ES-I3 (cell line): ENCODE measurements at regions not wholly inside any gene's neighbourhood (a gene's known extent, or its start where the extent isn't known, plus 50 kb on each side); places are given as distances from the start of the nearest gene placed in this dataset.
"Not testable (repeated sequence)": the region's sequence is repeated elsewhere in the genome, so short reads cannot be mapped to it uniquely, and the experiment has no call there.

ENCODE experiments used
- H3K36me3 ChIP-seq: 2 replicates; pipeline ENCODE4 v1.6.1; 2013; ENCODE audit warnings: mild to moderate bottlenecking, low read length, control low read depth, moderate library complexity; ENCODE audit not compliant: insufficient read depth
- H3K4me1 ChIP-seq: 2 replicates; pipeline ENCODE4 v1.6.1; 2013; ENCODE audit warnings: mild to moderate bottlenecking, control low read depth, low read length; ENCODE audit not compliant: insufficient read depth
- H3K9ac ChIP-seq: 2 replicates; pipeline ENCODE4 v1.6.1; 2013; ENCODE audit warnings: low read depth, mild to moderate bottlenecking, low read length, moderate library complexity
- H3K9me3 ChIP-seq: 2 replicates; pipeline ENCODE4 v1.6.1; 2013; ENCODE audit warnings: mild to moderate bottlenecking, low read length, moderate library complexity; ENCODE audit not compliant: control insufficient read depth, insufficient read depth

DNA sequence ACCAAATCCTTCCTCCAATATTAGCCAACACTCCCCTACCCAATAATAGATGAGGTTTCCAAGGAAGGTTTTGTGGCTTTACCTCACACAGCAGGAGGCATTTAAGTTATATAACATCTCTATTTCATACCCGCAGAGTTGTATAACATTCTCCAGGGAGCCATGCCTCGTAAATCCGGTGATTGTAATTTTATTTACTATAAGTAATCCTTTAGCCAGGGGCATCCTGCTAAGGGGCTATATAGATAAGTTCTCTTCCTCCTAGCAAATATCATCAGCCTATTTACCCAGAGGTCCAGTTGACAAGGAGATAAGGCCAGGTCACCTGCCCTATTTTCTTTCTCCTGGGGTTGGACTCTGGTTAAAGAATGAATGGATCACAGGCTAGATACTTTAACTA lies 2051.0 kb downstream of the EFNA5 start:
- no peaks in the 10 kb centered on the region for H3K4me1 ChIP-seq
- no peaks in the 10 kb centered on the region for H3K9me3 ChIP-seq
- H3K9ac ChIP-seq: no peak overlapping the region
- H3K36me3 ChIP-seq: no peaks in the 10 kb centered on the region

DNA sequence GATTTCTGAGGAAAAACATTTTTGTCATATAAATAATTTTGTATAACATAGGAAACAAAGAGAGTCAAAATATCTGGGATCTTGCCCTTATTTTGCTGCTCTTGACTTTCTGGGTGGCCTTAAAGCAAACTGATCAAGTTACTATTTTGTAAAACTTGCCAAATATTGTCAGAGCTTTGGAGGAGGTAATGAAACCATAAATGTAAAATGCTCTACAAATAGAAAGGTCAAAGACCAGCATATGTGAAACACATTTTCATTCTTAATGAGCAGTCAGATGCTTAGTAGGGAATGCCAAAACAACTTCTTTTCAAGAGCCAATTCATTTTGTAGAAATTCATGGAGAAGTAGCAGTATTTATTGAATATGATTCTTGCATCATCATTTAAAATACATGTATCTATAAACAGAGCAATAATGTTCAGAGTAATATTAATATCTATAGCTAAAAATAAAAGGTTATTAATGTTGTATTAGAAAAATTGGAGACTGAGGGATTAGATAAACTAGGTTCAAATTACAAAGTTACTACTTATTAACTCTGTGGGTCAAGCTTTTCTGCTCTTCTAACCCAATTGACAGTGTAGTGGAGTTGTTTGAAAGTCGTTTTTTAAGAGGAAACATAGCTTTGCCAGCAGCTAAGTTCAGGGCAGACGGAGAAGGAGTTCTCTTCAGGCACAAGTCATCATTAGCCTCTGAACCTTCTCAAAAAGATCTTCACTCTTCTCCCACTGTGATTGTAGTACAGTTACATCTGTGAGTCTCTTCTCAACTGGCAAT lies 2053.1 kb downstream of the EFNA5 start:
- H3K9ac ChIP-seq: no peak overlapping the region
- H3K36me3 ChIP-seq: no peaks in the 10 kb centered on the region
- no peaks in the 10 kb centered on the region for H3K9me3 ChIP-seq
- H3K4me1 ChIP-seq: no peaks in the 10 kb centered on the region

DNA sequence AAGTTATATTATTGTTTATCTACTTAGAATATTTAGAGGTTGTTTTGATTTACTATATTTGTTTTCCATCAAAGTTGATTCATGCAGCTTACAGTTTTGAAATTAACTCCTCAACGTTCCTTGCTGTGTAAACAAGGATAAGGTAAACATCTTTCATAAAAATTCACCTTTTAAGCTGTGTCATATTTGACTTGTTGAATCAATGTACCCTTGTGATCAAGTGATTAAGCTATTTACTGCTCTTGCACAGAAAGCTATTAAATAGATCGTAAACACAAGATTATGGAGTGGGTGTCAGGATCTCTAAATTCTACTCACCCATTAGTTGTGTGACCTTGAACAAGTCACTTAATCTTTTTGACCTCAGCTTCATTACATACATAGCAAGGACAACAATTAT lies 2054.0 kb upstream of the NUDT12 start:
- Histone ChIP-seq H3K9me3 (no peaks in the 10 kb centered on the region), H3K4me1 (no peaks in the 10 kb centered on the region), H3K36me3 (no peaks in the 10 kb centered on the region), H3K9ac (no peak overlapping the region)

DNA sequence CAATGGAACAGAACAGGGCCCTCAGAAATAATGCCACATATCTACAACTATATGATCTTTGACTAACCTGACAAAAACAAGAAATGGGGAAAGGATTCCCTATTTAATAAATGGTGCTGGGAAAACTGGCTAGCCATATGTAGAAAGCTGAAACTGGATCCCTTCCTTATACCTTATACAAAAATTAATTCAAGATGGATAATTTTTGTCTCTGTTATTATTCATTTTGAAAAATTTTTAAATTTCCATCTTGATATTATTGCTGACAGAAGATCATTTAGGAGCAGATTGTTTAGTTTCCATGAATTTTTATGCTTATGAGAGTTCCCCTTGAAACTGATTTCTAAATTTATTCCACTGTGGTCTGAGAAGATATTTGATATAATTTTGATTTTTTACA lies 2039.8 kb upstream of the NUDT12 start:
- not testable (repeated sequence) for H3K36me3 ChIP-seq, H3K9ac ChIP-seq, H3K4me1 ChIP-seq, H3K9me3 ChIP-seq

GRCh38 chr5:105593011-105593760 lies 2030.6 kb upstream of the NUDT12 start:
- Histone ChIP-seq H3K9ac (no peak overlapping the region), H3K9me3 (no peaks in the 10 kb centered on the region), H3K4me1 (no peaks in the 10 kb centered on the region), H3K36me3 (no peaks in the 10 kb centered on the region)

DNA sequence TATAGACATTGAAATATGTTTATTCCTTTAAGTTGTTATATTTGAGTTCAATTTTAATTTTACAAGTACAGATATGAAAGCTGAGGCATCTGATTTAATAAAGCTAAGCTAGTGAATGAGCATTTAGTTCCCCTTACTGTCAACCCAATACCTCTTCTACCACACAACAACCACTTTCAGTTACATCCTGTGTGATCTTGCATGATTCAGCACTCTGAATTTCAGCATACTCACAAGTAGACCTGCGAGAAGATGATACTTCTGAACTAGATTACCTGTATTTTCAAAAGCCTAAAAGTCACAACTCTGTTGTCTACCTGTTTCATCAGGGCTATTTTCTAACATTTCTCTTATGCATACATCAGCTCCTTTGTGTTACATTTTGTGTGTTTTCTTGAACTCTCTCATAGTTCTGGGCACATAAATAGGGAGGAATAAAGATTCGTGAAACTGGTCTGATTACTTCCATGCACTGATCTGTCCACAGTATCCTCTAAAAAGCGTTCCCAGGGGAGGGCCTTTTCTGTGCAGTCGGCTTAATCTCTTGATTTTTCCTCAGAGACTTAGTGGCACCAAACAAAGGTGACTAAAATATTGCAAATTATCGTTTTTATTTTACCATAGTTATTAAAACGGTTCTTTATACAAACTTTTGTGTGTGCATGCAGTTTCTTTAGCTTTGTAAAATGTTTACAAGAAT lies 2025.5 kb upstream of the NUDT12 start:
- Histone ChIP-seq H3K36me3 (no peaks in the 10 kb centered on the region), H3K9me3 (no peaks in the 10 kb centered on the region), H3K9ac (no peak overlapping the region), H3K4me1 (no peaks in the 10 kb centered on the region)

- Histone ChIP-seq H3K36me3 (no peaks in the 10 kb centered on the region), H3K4me1 (no peaks in the 10 kb centered on the region), H3K9me3 (no peaks in the 10 kb centered on the region), H3K9ac (no peak overlapping the region)
These were observed 2019.5 kb upstream of the NUDT12 start for GRCh38 chr5:105581988-105582690.

DNA sequence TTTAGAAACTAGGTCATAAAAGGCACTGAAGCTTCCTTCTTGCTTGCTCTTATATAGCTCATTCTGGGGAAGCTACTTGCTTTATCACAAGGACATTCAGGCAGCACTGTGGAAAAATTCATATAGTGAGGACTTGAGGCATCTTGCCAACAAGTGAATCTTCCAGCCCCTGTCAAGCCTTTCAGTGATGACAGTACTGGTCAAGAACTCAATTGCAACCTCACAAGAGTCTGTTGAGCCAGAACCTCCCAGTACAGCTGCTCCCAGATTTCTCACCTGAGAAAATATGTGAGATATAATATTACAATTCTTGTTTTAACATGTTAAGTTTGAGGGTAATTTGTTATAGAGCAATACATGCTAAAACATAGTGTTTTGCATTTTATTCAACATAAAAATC lies 2011.0 kb upstream of the NUDT12 start:
- Histone ChIP-seq H3K9ac (no peak overlapping the region), H3K9me3 (no peaks in the 10 kb centered on the region), H3K4me1 (no peaks in the 10 kb centered on the region), H3K36me3 (no peaks in the 10 kb centered on the region)

GRCh38 chr5:105565531-105565930 lies 2002.9 kb upstream of the NUDT12 start:
- Histone ChIP-seq H3K36me3 (no peaks in the 10 kb centered on the region), H3K9me3 (no peaks in the 10 kb centered on the region)

DNA sequence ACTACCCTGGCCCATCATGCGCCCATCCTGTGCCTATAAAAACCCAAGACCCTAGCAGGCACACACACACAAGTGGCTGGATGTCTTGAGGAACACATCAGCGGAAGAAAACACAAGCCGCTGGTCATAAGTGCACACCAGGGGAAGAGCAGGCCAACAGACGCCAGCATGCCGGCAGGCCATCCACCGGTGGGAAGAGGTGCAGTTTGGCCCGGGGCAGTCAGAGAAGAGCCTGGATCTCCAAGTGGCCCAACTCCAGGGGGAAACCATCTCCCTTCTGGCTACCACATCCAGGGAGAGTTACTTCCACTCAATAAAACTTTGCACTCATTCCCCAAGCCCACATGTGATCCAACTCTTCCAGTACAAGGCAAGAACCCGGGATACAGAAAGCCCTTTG lies 2001.3 kb upstream of the NUDT12 start:
- no peaks in the 10 kb centered on the region for H3K9me3 ChIP-seq
- no peaks in the 10 kb centered on the region for H3K4me1 ChIP-seq
- no peak overlapping the region for H3K9ac ChIP-seq
- no peaks in the 10 kb centered on the region for H3K36me3 ChIP-seq

More at GRCh38 chr5:105565531-105565930, 2002.9 kb upstream of the NUDT12 start:
- H3K9ac ChIP-seq: no peak overlapping the region
- H3K4me1 ChIP-seq: no peaks in the 10 kb centered on the region

- Histone ChIP-seq H3K4me1 (no peaks in the 10 kb centered on the region), H3K36me3 (no peaks in the 10 kb centered on the region; the same call in 1 of the 2 replicates), H3K9ac (no peak overlapping the region), H3K9me3 (no peaks in the 10 kb centered on the region)
These were observed 1992.1 kb upstream of the NUDT12 start for GRCh38 chr5:105554568-105555169.

GRCh38 chr5:105544300-105544699 lies 1981.7 kb upstream of the NUDT12 start:
- Histone ChIP-seq H3K4me1 (no peaks in the 10 kb centered on the region), H3K36me3 (no peaks in the 10 kb centered on the region), H3K9me3 (no peaks in the 10 kb centered on the region), H3K9ac (no peak overlapping the region)

- H3K4me1 ChIP-seq: no peaks in the 10 kb centered on the region
- H3K9me3 ChIP-seq: no peaks in the 10 kb centered on the region
- H3K36me3 ChIP-seq: no peaks in the 10 kb centered on the region
- H3K9ac ChIP-seq: no peak overlapping the region
These were observed 1974.1 kb upstream of the NUDT12 start for GRCh38 chr5:105536675-105537074.

DNA sequence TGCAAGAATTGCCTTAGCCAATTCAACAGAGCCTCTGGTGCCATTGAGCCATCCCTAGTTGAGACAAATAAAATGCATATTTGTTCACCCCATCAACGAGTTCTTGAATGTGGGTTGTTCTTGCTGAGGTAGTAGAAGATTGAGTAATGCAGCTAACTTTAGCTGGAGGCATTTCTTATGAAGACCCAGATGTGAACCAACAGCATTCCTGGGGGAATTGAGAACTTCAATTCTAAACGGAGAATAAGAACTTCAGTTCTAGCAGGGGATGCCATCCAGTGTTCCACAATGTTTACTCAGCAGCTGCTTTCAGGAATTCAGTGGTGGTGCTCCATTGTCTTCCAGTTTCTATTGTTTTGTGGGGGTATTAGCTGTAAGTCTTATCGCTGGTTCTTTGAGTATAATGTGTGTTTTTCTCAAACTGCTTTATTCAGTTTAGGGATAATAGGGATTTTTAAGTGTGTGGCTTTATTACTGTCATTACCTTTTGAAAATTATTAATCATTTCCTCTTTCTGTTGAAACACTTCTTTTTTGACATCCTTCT lies 1968.2 kb upstream of the NUDT12 start:
- Histone ChIP-seq H3K9me3 (0 out of 2 replicates have a peak, but pooled peaks cover 3% of the 10 kb centered on the region), H3K4me1 (no peaks in the 10 kb centered on the region), H3K36me3 (no peaks in the 10 kb centered on the region; the same call in 1 of the 2 replicates), H3K9ac (no peak overlapping the region)
